HG03354 (cell line): ENCODE measurements at regions not wholly inside any gene's neighbourhood (a gene's known extent, or its start where the extent isn't known, plus 50 kb on each side); places are given as distances from the start of the nearest gene placed in this dataset.

Source experiments
- ATAC-seq: cut with Tn5 transposase; IDR thresholded peaks from one replicate; pipeline ENCODE4 v1.9.1; 2021; ENCODE audit warnings: mild to moderate bottlenecking; ENCODE audit not compliant: unreplicated experiment, poor library complexity, severe bottlenecking

- ATAC-seq, result no peak
Observed at GRCh38 chr3:30285188-30286006, 321.0 kb upstream of the TGFBR2 start.

GRCh38 chr3:30286007-30286669, 320.3 kb upstream of the TGFBR2 start:
- no peak for ATAC-seq

DNA sequence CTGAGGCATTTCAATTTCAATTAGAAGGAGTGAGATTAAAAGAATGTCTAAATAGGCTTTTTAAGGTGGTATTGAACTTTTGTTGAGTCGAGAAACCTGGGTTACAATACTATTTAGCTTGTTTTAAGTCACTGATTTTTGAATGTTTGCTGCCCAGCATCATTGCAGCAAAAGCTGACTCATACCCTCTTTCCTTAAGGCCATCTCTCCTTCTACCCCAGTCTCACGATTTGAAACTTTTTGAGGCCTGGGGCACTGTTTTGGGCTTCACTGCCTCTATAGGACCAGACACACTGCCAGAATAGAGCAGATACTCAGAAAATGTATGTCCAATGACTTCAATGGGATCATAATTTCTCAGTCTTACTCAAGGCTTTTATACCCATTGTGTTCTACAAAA, 319.6 kb upstream of the TGFBR2 start:
- ATAC-seq, result no peak

DNA sequence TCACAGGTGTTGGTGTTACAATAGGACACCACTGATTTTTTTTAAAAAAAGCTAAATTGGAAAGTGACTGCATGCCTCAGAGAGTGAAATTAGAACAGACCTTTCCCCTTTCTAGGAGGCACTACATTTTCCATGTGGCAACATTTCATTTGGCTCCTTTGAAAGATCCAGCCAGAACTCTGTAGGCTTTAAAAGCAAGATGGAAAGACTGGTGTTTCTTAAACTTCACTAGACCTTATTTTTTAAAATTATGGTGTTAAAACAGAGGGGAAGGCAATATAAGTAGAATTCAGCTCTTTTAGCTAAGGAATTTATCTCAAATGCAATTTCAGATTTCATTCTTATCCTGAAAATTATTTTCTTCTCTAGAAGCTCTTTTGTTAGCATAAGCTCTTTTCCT, 317.6 kb upstream of the TGFBR2 start:
- no peak for ATAC-seq

DNA sequence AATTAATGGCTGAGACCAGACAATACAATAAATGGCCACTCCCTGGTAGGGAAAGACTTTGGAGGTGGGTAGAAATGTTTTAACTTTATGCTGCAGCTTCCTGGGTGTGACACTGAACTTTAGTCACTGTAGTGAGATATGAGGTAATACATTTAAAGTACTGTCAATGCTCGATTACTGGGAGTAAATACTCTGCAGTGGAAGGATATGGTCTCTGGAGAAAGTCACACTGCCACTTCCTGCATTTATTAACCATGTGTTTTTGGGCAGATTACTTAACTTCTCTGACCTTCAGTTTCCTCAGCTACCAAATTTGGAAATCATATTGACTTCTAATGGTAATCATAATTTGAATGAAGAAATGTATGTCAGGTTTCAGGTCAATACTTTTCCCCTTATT, 317.1 kb upstream of the TGFBR2 start:
- no peak for ATAC-seq

DNA sequence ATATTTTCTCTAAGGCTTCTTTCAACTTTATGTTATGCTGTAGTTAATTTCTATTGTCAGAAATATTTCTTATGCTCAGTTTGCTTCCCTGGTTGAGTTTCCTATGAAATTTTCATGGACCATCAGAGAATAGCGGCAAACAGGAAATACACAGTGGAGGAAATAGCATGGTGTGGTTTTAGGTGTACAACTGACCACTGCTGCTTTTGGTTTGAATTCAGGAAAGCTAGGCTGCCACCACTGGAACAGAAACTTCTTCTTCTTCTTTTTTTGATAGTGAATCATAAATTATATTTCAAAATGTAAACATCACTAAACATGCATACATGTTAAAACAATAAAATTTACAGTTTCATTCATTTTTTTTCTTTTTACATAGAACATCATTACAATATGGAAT, 316.6 kb upstream of the TGFBR2 start:
- no peak for ATAC-seq

DNA sequence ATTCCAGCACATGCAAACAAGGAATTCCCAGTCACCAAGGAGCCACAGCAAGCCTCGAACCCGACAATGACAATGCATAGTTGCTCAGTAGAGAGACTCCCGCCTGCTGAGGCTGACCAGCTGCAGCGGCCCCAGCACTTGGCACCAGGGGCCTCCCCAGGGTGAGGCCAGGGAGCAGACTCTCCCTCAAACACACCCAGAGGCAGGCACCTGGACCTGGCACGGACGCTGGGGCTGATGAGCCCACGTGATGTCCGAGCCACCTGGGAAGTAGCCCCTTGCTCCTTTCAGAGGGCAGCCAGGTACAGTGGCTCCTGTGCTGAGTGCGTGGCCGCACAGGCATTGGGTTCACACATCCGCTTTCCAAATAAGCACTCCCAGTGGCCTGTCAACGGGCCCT, 315.9 kb upstream of the TGFBR2 start:
- ATAC-seq, result no peak

DNA sequence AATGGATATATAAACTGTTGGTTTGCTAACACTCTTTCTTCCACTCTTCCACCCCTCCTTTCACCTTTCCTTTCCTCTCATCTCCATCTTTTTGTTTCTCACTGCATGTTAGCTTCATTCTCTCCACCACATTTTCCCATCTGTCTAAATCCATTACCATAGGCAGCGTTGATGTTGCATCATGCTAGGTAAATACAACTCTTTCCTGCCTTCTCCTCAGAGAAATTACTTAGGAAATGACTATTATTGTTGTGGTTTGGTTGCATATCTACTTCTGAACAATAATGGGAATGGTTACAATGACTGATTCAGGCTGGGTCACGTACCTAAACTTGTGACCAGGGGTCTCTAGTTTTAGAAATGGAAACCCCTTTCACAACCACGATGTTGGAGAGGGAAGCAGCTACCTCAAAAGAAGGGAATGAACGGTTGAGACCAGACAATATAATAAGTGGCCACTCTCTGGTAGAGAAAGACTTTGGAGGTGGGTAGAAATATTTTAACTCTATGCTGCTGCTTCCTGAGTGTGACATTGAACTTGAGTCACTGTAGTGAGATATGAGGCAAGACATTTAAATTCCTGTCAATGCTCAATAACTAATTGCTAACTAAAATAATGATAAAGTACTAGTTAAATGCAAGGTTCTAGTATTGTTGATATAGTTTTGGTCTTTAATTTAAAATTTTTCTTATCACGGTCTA, 314.1 kb upstream of the TGFBR2 start:
- no peak for ATAC-seq

DNA sequence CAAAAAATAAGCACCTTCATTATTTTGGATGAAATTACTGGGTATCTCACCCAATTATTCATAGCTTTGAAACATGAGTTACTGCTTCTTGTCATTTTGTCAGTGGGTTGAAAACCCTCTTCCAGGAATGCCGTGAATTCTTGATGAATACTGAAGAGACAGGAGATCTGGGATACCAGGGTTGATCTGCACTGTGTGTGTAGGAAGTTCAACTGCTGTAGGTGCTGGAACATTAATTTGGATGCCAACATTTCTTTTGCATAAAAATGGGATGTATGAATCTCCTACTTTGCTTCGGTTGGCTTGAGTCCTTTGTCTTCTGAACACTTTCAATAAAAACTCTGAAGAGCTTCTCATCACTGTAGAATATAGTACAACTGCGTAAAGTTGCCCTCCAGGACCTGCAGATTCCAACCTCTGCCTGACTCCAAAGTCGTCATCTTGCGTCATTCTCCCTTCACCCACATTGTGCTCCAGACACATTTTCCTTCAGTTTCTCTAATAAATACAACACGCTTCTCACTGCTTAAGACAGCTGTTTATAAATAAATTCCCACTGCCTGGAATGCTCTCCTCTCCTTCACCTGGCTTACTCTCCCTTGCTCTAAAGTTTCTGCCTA, 312.7 kb upstream of the TGFBR2 start:
- ATAC-seq, result no peak

DNA sequence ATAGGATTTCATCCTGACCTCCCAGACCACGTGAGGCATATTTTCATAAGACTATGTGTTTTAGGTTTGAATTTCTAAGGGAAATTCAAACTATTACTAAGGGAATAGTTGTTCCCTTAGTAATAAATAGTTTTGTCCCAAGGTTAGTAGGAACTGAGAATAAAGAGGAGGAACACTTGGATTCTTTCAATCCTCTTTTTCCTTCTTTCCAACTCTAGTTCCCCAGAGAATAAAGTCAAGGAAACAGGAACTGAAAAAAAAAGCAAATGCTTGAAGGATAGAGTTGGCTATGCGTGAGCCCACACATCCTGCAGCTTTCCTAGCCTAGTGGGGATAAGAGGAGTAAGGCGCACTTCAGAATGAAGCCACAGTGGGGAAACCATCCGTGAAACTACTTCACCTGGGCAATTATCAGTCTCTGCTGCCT, 312.1 kb upstream of the TGFBR2 start:
- ATAC-seq, result no peak

DNA sequence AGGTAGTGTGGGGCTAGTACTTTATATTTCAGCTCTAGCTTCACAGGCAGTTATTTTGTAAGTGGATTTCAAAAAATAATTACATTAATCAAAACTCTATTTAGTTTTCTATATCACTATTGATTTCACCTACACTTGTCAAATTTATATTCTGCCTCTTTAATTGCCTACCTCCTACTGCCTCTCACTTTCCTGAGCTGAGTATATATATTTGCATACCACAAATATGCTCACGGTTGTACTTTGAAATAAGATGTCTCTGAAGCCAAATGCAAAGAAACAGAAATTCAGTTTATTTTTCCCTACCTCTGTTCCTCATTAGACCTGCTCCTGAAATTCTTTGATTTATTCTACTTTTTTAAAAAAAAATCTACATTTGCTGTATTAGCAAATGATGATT, 309.3 kb upstream of the TGFBR2 start:
- peak; percentile 64 for ATAC-seq

DNA sequence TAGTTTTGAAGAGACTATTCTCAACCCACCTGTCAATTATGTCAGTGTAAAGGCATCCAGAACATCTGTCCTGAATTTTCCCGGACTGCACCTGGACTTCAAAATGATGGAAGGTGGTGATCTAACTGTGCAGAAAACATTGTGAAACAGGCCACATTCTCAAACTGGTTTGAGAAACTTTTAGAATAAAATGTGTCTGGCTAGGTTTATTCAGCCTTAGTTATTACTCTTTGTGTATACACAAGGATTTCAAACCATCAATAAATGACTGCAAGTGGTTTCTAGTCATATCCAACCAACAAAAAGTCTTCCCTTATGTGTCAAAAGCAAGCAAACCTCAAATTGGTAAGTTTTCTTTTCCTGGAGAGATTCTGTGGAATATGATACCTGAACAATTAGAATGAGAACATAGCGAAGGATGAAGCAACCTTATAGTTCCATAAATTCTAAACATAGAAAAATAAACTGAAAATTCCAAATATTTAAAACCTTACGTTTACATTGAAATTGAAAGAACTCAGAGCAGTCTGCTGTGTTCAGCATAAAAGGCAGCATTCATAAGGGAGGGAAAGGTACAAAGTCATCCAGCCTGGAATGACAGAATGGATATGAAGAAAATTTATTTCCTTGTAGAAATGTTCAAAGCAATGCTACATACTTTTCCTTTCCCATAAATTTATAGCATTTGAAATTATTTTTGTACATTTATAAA, 306.6 kb upstream of the TGFBR2 start:
- ATAC-seq, result no peak

- no peak for ATAC-seq
Observed at GRCh38 chr3:30300809-30301208, 305.6 kb upstream of the TGFBR2 start.

GRCh38 chr3:30302027-30302426, 304.4 kb upstream of the TGFBR2 start:
- ATAC-seq, result peak; percentile 50

DNA sequence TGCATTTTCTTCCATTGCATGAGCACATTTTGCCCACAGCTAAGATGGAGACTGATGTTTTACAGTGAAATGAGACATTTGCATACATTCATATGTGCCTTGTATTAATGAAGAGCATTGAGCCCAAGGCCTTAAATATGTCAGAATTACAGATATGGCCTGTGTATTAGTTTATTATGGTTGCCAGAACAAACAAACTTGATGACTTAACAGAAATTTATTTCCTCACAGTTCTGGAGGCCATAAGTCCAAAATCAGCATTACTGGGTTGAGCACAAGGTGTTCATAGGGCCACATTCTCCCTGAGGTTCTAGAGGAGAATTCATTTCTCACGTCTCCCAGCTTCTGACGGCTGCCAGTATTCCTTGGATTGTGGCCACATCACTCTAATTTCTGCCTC, 302.6 kb upstream of the TGFBR2 start:
- no peak for ATAC-seq

GRCh38 chr3:30305021-30305420, 301.4 kb upstream of the TGFBR2 start:
- ATAC-seq, result no peak

GRCh38 chr3:30306896-30307295, 299.5 kb upstream of the TGFBR2 start:
- ATAC-seq, result no peak

GRCh38 chr3:30307372-30307950, 298.9 kb upstream of the TGFBR2 start:
- ATAC-seq, result no peak

DNA sequence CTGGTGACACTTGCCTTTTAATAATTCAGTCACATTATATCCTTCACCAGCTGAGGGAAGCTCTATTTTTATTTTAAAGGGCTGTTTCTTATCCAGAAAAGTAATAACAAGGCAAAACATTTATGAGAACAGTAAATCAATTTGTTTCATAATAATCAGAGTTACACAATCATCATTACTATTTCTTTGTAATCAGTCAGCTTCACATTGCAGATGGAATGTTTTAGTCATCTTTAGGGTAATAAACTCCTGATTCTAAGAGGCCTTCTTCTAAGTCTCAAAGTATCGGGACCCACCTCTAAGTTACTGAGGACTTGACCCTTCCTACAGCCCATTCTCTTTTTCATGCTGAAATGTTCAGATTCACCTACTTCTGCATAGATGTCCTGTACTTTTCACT, 298.3 kb upstream of the TGFBR2 start:
- no peak for ATAC-seq
